Activated T-helper 17 cell treated with anti-CD3 and anti-CD28 coated beads, Interleukin-2, amount 50 U/mL, for 72 hours (primary cell): ENCODE measurements at regions not wholly inside any gene's neighbourhood (a gene's known extent, or its start where the extent isn't known, plus 50 kb on each side); places are given as distances from the start of the nearest gene placed in this dataset.

Experiments used
- ATAC-seq: fragments of 150-1000 bp; cut with Tn5 transposase; replicated peaks from 2 replicates; pipeline ENCODE4 v1.10.0; 2021; ENCODE audit warnings: mild to moderate bottlenecking, moderate library complexity
- H3K27ac Mint-ChIP-seq: one replicate; pipeline ENCODE4 v1.8.0; 2022; ENCODE audit warnings: mixed read lengths
- H3K27me3 Mint-ChIP-seq: one replicate; pipeline ENCODE4 v1.8.0; 2022; ENCODE audit warnings: mixed read lengths
- H3K36me3 Mint-ChIP-seq: one replicate; pipeline ENCODE4 v1.8.0; 2022; ENCODE audit warnings: low read depth, mild to moderate bottlenecking, mixed read lengths
- H3K4me1 Mint-ChIP-seq: one replicate; pipeline ENCODE4 v1.8.0; 2022; ENCODE audit warnings: mixed read lengths
- H3K4me3 Mint-ChIP-seq: one replicate; pipeline ENCODE4 v1.8.0; 2022; ENCODE audit warnings: mild to moderate bottlenecking, mixed read lengths
- H3K9me3 Mint-ChIP-seq: one replicate; pipeline ENCODE4 v1.8.0; 2022; ENCODE audit warnings: mixed read lengths

DNA sequence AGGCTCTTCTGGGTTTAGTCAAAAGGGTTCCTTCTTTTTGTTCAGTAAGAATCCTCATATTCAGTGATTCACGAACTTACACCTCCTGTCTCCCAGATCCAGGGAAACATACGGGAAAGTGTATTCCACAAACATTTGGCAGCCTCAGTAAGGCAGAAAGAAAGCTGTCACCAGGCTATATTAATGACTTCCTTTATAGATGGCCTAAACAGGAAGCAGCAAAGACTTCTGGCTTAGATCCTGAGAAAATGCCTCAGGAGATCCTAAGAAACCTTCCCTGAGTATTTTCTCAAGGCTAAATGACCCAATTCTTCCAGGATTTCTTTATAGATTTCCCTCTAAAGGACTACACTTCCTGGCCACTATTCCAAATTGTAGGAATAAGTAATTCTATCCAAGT lies 1995.5 kb upstream of the CELF4 start:
- Mint-ChIP-seq H3K9me3 (peaks cover 12% of the 10 kb centered on the region), H3K36me3 (no peaks in the 10 kb centered on the region), H3K4me3 (no peak overlapping the region), H3K4me1 (no peaks in the 10 kb centered on the region), H3K27me3 (no peaks in the 10 kb centered on the region), H3K27ac (no peak overlapping the region)
- ATAC-seq = no peak

DNA sequence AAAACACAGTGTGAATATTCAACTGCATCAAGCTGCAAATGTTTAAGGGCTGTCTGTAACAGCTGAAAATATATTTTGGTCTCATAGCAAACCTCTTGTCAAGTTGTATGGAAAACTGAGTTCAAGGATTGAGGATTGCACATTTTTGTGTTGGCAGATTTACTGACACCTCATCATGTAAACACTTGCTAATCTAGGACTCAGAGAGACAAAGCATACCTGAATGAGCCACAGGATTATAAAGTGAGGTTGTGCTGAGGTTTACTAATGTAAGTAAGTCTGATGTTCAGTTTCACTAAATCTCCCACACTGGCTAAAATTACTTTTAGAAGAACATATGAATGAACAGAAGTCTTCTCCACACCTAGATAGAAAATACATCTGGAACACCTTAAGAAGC lies 1993.1 kb upstream of the CELF4 start:
- no peaks in the 10 kb centered on the region for H3K4me1 Mint-ChIP-seq
- H3K27ac Mint-ChIP-seq = no peak overlapping the region
- no peak overlapping the region for H3K4me3 Mint-ChIP-seq
- no peaks in the 10 kb centered on the region for H3K36me3 Mint-ChIP-seq
- H3K27me3 Mint-ChIP-seq = no peaks in the 10 kb centered on the region
- peaks cover 9% of the 10 kb centered on the region for H3K9me3 Mint-ChIP-seq
- no peak for ATAC-seq

DNA sequence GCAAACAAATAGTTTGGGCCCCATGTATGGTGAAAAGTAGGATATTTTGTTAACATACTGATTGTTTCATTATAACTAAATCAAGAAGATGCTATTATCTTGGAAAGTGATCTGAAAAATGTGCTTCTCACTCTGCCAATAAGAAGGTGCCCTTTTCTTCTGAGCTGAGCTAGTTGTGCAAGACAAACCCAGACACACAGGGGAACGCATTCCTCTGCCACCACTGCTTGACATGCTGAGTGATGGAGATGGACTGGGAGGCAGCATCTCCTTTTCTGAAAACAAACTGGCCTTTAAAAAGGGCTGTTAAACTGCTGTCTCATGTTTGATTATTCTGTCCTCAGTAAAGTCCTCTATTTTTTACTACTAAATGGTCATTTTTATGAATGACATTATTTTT lies 1989.9 kb upstream of the CELF4 start:
- Mint-ChIP-seq H3K4me3 (no peak overlapping the region), H3K4me1 (no peaks in the 10 kb centered on the region), H3K9me3 (peaks cover 19% of the 10 kb centered on the region), H3K27me3 (no peaks in the 10 kb centered on the region), H3K36me3 (no peaks in the 10 kb centered on the region), H3K27ac (no peak overlapping the region)
- ATAC-seq = no peak

DNA sequence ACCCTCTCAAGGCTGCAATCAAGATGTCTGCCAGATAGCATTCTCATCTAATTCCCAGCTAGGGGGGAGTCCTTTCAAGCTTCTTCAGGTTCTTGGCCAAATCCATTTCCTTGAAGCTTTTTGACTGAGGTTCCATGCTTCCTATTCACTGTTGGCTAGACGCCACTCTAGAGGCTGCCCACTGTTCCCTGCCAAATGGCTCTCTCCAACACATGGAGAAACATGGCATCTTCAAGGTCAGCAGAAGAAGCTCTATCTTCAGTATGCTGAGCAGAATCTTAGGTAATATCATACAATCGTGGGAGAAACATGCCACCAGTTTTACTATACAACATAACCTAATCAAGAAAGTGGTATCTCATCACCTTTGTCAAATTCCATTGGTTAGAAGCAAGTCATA lies 1985.1 kb upstream of the CELF4 start:
- no peak overlapping the region for H3K27ac Mint-ChIP-seq
- no peaks in the 10 kb centered on the region for H3K36me3 Mint-ChIP-seq
- no peaks in the 10 kb centered on the region for H3K27me3 Mint-ChIP-seq
- ATAC-seq = no peak
- peaks cover 24% of the 10 kb centered on the region for H3K9me3 Mint-ChIP-seq
- no peak overlapping the region for H3K4me3 Mint-ChIP-seq
- H3K4me1 Mint-ChIP-seq = no peaks in the 10 kb centered on the region

DNA sequence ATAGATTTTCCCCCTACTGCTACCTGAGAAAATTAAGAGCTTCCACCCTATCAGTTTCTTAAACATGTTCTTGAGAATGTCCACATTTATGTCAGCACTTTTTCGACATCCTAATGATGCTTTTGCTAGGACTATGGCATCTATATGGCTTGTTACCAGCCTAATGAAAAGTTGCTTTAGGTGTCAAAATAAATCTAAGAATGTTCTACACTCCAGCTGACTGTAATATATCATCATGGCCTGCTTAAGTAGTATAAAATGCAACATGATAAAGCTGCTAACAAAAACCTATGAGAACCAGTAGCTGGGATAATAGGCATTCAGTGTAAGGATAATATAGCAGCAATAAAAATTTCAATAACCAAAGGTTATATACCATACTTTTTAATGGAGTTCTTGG lies 1983.5 kb upstream of the CELF4 start:
- H3K27me3 Mint-ChIP-seq = no peaks in the 10 kb centered on the region
- H3K27ac Mint-ChIP-seq = no peak overlapping the region
- H3K4me3 Mint-ChIP-seq = no peak overlapping the region
- no peaks in the 10 kb centered on the region for H3K36me3 Mint-ChIP-seq
- H3K9me3 Mint-ChIP-seq = peaks cover 20% of the 10 kb centered on the region
- no peak for ATAC-seq
- no peaks in the 10 kb centered on the region for H3K4me1 Mint-ChIP-seq

DNA sequence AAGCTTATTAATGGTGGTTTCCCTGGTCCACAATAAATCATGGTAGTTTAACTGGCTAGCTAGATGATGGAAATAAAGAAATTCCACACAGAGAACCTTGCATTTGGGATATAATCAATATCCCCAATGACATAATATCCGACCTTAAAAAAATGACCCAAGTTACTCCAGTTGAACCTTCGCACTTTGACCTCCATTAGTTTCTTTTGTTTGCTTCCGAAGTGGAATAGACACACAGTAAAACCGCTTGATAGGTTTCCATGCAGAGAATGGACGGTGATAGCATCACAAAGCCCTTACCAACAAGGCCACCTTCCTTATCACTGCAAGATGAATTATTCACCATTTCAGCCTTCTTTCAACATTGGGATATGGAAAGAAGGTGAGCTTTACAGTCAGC lies 1966.1 kb upstream of the CELF4 start:
- peaks cover 4% of the 10 kb centered on the region for H3K9me3 Mint-ChIP-seq
- H3K4me1 Mint-ChIP-seq = no peaks in the 10 kb centered on the region
- no peak for ATAC-seq
- no peaks in the 10 kb centered on the region for H3K36me3 Mint-ChIP-seq
- H3K27ac Mint-ChIP-seq = no peak overlapping the region
- no peak overlapping the region for H3K4me3 Mint-ChIP-seq
- no peaks in the 10 kb centered on the region for H3K27me3 Mint-ChIP-seq

DNA sequence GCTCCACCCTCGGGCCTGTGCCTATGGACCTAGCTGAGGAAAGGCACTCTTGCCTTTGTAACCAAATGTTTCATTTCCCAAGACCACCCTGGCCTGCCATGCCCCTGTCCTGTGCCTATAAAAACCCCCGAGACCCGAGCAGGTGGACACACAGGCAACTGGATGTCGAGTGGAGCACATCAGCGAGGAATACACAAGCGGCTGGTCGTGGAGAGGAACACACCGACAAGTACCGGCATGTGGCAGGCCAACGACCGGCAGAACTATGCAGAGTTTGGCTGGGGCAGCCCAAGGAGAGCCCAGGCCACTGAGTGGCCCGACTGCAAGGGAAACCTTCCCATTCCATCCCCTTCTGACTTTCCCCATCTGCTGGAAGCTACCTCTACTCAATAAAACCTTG lies 1963.8 kb upstream of the CELF4 start:
- Mint-ChIP-seq H3K4me3 (no peak overlapping the region), H3K27ac (no peak overlapping the region), H3K36me3 (no peaks in the 10 kb centered on the region), H3K4me1 (no peaks in the 10 kb centered on the region), H3K27me3 (no peaks in the 10 kb centered on the region), H3K9me3 (peaks cover 4% of the 10 kb centered on the region)
- ATAC-seq = no peak

DNA sequence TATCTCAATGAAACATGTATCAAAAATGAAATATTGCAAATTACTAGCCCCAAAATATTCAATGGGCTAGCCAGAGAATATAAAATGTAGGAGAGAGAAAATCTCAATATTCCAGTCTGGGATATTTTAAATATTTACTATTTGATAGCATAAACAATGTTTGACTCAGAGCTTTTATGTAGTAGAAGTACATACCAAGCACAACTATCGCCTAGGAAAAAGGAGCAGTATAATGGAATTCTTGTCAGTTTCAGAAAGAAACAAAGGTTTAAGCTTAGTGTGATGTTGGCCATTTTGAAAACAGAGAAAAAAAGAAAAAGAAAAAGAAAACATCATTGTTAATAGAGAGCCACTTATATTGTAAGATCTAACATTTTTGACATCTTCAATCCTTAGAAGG lies 1961.9 kb upstream of the CELF4 start:
- Mint-ChIP-seq H3K4me3 (no peak overlapping the region), H3K4me1 (no peaks in the 10 kb centered on the region), H3K9me3 (peaks cover 4% of the 10 kb centered on the region), H3K27ac (no peak overlapping the region), H3K36me3 (no peaks in the 10 kb centered on the region), H3K27me3 (no peaks in the 10 kb centered on the region)
- no peak for ATAC-seq

DNA sequence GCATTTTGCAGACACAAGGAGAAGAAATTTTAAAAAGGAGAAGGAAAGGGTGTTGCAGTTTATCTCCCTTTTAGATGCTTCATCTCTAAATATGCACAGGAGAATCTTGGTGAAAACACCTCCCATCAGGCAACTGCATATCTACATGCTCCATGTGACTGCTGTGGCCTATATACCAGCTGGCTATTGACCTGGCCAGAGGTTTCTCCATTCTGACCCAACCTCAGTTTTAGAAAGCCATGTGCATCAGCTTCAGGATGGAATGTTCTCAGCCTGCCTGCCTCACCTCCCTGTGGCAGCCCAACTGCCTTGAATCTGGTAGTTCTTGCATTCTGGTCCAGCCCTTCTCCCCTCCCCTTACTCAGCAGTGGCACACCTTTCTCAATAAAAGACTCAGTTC lies 1958.8 kb upstream of the CELF4 start:
- no peaks in the 10 kb centered on the region for H3K4me1 Mint-ChIP-seq
- no peak overlapping the region for H3K4me3 Mint-ChIP-seq
- no peaks in the 10 kb centered on the region for H3K36me3 Mint-ChIP-seq
- H3K9me3 Mint-ChIP-seq = peaks cover 4% of the 10 kb centered on the region
- H3K27me3 Mint-ChIP-seq = no peaks in the 10 kb centered on the region
- ATAC-seq = no peak
- no peak overlapping the region for H3K27ac Mint-ChIP-seq

DNA sequence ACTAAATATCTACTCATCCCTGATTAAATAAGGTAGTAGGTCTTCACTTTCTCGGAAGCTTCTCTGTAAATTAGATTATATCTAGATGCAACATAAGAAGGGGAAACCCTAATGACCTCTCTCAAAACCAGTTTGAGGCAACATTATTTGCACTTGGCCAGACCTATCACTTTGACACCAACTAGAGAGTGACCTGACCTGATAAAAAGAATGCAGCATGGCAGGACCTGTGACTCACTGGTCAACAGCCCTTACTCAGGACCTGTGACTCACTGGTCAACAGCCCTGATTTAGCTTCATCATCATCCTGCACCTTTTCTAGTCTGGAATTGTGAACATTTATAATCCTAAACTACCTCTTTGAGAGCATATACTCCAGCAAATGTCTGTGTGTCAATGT lies 1957.7 kb upstream of the CELF4 start:
- no peak for ATAC-seq
- peaks cover 4% of the 10 kb centered on the region for H3K9me3 Mint-ChIP-seq
- H3K4me1 Mint-ChIP-seq = no peaks in the 10 kb centered on the region
- no peaks in the 10 kb centered on the region for H3K36me3 Mint-ChIP-seq
- H3K27me3 Mint-ChIP-seq = no peaks in the 10 kb centered on the region
- no peak overlapping the region for H3K4me3 Mint-ChIP-seq
- H3K27ac Mint-ChIP-seq = no peak overlapping the region

DNA sequence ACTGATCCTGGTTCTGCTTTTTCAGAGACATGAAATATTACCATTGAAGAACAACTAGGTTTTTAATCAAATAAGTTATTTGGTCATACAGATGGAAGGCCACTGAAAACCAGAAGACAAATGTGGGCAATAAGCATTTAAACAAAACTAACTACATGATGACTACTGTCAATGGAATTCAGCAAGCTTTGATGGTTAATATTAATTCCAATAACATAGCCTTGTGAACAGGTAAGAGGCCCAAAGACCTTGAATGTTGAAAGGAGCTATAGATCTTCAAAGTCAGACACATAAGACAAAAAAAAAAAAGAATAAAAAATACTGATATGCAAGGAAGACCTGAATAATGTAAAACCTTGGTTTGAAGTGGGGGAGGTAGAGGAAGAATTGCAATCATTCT lies 1955.6 kb upstream of the CELF4 start:
- Mint-ChIP-seq H3K9me3 (no peaks in the 10 kb centered on the region), H3K27ac (no peak overlapping the region), H3K4me1 (no peaks in the 10 kb centered on the region), H3K36me3 (no peaks in the 10 kb centered on the region), H3K27me3 (no peaks in the 10 kb centered on the region), H3K4me3 (no peak overlapping the region)
- ATAC-seq = no peak

DNA sequence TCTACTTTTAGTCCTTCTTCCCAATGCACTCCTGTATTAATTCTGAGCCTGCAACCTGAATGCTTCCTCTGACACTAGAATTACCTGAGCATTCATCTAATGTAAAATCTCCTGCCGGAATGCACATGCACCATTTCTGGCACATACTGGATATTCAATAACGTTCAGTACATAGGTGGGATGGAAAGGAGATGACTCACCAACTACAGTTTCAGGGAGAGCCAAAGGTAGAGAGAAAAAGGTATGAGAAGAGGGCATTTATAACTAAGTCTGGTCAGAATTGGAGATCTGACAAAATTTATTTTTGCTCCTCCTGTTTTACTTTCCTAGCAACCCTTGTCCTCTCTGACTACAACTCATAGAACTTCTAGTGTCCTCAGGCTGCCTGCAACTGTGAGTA lies 1954.1 kb upstream of the CELF4 start:
- no peak for ATAC-seq
- Mint-ChIP-seq H3K27ac (no peak overlapping the region), H3K9me3 (no peaks in the 10 kb centered on the region), H3K4me3 (no peak overlapping the region), H3K4me1 (no peaks in the 10 kb centered on the region), H3K27me3 (no peaks in the 10 kb centered on the region), H3K36me3 (no peaks in the 10 kb centered on the region)

DNA sequence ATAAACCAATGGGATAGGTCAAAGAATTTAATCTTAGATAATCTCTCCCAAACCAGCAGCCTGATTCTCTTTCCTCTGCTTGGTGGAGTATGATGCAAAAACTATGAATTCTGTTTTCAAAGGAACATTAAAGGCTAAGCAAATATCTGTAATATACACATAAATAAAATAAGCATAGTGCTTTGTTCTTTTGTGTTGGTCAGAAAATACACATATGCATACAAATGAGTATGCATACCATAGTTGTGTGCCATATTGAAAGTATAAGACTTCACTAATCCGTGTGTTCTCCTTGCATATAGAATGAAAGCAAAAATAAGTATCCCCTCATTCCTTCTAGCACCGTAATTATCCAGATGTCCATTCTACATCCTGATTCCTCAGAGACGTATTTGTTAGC lies 1949.7 kb upstream of the CELF4 start:
- Mint-ChIP-seq H3K27me3 (no peaks in the 10 kb centered on the region), H3K4me1 (no peaks in the 10 kb centered on the region), H3K9me3 (peaks cover 17% of the 10 kb centered on the region), H3K36me3 (no peaks in the 10 kb centered on the region), H3K4me3 (no peak overlapping the region), H3K27ac (no peak overlapping the region)
- ATAC-seq = no peak

DNA sequence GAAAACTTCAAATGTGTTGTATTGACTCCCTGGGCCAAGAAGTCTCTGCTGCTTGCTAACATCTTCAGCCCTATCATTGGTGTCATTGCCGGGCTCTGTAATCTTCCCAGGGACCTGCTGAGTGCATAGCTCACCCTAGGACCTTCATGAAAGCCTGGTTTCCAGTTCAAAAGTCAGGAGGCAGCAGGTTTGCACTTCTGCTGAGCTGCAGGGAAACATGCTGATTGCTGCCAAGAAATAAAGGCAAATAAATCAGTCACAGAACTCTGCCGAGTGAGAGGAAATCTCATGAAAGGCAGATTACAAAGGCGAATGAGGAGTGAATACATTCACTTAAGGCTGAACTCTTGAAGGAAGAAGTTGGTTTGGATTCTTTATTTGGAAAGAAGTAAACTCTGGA lies 1947.6 kb upstream of the CELF4 start:
- Mint-ChIP-seq H3K27ac (no peak overlapping the region), H3K4me3 (no peak overlapping the region), H3K27me3 (no peaks in the 10 kb centered on the region), H3K4me1 (no peaks in the 10 kb centered on the region), H3K36me3 (no peaks in the 10 kb centered on the region), H3K9me3 (peaks cover 19% of the 10 kb centered on the region)
- ATAC-seq = no peak

DNA sequence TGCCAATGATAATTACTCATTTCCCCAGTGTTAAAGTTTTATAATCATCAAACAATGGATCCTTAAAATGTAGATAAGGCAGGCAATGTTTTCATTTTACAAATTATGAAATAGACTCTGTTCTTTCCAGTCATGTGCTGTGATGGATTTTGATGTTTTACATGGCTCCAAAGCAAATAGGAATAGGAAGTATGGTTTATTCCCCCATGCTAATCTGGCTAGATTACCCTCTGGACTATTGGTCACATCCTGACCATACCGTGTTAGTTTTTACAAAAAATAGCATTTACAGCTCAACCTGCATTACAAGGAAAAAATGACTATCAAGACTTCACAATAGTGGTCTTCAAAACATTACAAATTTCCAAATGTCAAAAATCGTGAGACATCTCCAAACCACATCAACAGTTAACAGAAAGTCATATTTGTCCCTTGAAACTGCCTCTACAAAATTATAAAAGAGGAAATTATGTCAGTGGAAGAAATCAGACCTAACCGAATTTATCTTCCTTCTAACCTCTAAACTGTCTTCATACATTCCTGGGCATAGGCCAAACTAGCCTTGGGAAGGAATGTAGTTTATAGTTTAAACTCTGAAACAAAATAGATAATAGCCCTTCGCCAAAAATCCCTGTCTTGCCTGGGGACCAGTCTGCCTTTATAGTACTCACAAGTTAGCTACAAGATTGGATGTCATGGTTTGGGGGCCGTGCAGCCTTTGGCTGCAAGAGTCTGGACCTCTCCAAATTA lies 1941.2 kb upstream of the CELF4 start:
- Mint-ChIP-seq H3K27ac (no peak overlapping the region), H3K27me3 (no peaks in the 10 kb centered on the region), H3K9me3 (peaks cover 21% of the 10 kb centered on the region), H3K4me3 (no peak overlapping the region), H3K4me1 (no peaks in the 10 kb centered on the region), H3K36me3 (no peaks in the 10 kb centered on the region)
- ATAC-seq = no peak

DNA sequence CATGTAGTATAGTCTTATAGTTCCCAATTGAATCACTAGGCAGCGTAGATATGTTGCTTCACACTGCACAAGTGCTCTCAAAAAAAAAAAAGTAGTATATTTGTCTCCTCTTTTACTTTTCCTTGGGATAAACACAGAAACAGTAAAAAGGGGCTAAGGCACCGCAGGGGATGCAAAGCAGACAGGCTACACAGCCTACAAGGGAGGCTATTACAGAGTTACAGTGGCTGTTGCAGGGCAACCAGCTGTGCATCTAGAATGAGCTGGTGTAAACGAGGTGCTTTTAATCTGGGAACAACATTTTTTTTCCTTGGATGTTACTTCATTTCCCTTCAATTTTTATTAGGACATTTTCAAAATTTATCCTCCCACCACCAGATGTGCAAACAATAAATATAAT lies 1934.7 kb upstream of the CELF4 start:
- ATAC-seq = no peak
- Mint-ChIP-seq H3K4me3 (no peak overlapping the region), H3K4me1 (no peaks in the 10 kb centered on the region), H3K36me3 (no peaks in the 10 kb centered on the region), H3K27ac (no peak overlapping the region), H3K27me3 (no peaks in the 10 kb centered on the region), H3K9me3 (peaks cover 18% of the 10 kb centered on the region)
